ENCODE measurements at regions not wholly inside any gene's neighbourhood (a gene's known extent, or its start where the extent isn't known, plus 50 kb on each side); places are given as distances from the start of the nearest gene placed in this dataset.

- no peaks in the 10 kb centered on the region for H3K36me3 ChIP-seq (ENCODE audit: control insufficient read depth, insufficient read depth, low read length)
- no peak overlapping the region for H3K27ac ChIP-seq
- no peak overlapping the region for H3K9ac ChIP-seq
- no peaks in the 10 kb centered on the region for H3K27me3 ChIP-seq (ENCODE audit: control insufficient read depth, insufficient read depth, low read length)
- H3K9me3 ChIP-seq (ENCODE audit: control insufficient read depth, low read length): no peaks in the 10 kb centered on the region
- H2AFZ ChIP-seq: no peak overlapping the region
- no peak overlapping the region for H3K4me3 ChIP-seq (ENCODE audit: low read depth, low read length)
- H3K4me2 ChIP-seq (ENCODE audit: low read length): no peak overlapping the region
- no peak for TF ChIP-seq CTCF (IDR thresholded peaks at IDR 0.05)
- H3K4me1 ChIP-seq: no peaks in the 10 kb centered on the region
- no peaks in the 10 kb centered on the region for H3K79me2 ChIP-seq
These were observed 382.4 kb downstream of the TMEM167A start for GRCh38 chr5:82694711-82695285.

- no peak overlapping the region for H3K4me3 ChIP-seq (ENCODE audit: low read depth, low read length)
- no peaks in the 10 kb centered on the region for H3K79me2 ChIP-seq
- no peaks in the 10 kb centered on the region for H3K9me3 ChIP-seq (ENCODE audit: control insufficient read depth, low read length)
- TF ChIP-seq CTCF (IDR thresholded peaks at IDR 0.05): no peak
- H2AFZ ChIP-seq: no peak overlapping the region
- H3K36me3 ChIP-seq (ENCODE audit: control insufficient read depth, insufficient read depth, low read length): no peaks in the 10 kb centered on the region
- no peak overlapping the region for H3K9ac ChIP-seq
- H3K27me3 ChIP-seq (ENCODE audit: control insufficient read depth, insufficient read depth, low read length): no peaks in the 10 kb centered on the region
- H3K27ac ChIP-seq: no peak overlapping the region
- H3K4me2 ChIP-seq (ENCODE audit: low read length): no peak overlapping the region
- H3K4me1 ChIP-seq: no peaks in the 10 kb centered on the region
These were observed 384.4 kb downstream of the TMEM167A start for GRCh38 chr5:82692826-82693225.

- no peaks in the 10 kb centered on the region for H3K27me3 ChIP-seq (ENCODE audit: control insufficient read depth, insufficient read depth, low read length)
- no peaks in the 10 kb centered on the region for H3K36me3 ChIP-seq (ENCODE audit: control insufficient read depth, insufficient read depth, low read length)
- no peak overlapping the region for H3K9ac ChIP-seq
- no peak overlapping the region for H3K4me3 ChIP-seq (ENCODE audit: low read depth, low read length)
- H3K79me2 ChIP-seq: no peaks in the 10 kb centered on the region
- H3K9me3 ChIP-seq (ENCODE audit: control insufficient read depth, low read length): no peaks in the 10 kb centered on the region
- H3K27ac ChIP-seq: no peak overlapping the region
- no peak overlapping the region for H3K4me2 ChIP-seq (ENCODE audit: low read length)
- no peak overlapping the region for H2AFZ ChIP-seq
- TF ChIP-seq CTCF (IDR thresholded peaks at IDR 0.05): no peak
- no peaks in the 10 kb centered on the region for H3K4me1 ChIP-seq
These were observed 392.5 kb downstream of the TMEM167A start for GRCh38 chr5:82684659-82685058.

- H3K4me2 ChIP-seq (ENCODE audit: low read length): no peak overlapping the region
- no peaks in the 10 kb centered on the region for H3K27me3 ChIP-seq (ENCODE audit: control insufficient read depth, insufficient read depth, low read length)
- H3K4me1 ChIP-seq: no peaks in the 10 kb centered on the region
- H3K36me3 ChIP-seq (ENCODE audit: control insufficient read depth, insufficient read depth, low read length): no peaks in the 10 kb centered on the region
- H2AFZ ChIP-seq: no peak overlapping the region
- H3K4me3 ChIP-seq (ENCODE audit: low read depth, low read length): no peak overlapping the region
- no peaks in the 10 kb centered on the region for H3K79me2 ChIP-seq
- H3K9me3 ChIP-seq (ENCODE audit: control insufficient read depth, low read length): no peaks in the 10 kb centered on the region
- H3K27ac ChIP-seq: no peak overlapping the region
- TF ChIP-seq CTCF (IDR thresholded peaks at IDR 0.05): no peak
- no peak overlapping the region for H3K9ac ChIP-seq
These were observed 393.0 kb downstream of the TMEM167A start for GRCh38 chr5:82684165-82684564.

GRCh38 chr5:82679660-82680059 is 397.5 kb downstream of the TMEM167A start:
- Histone ChIP-seq H3K9ac (no peak overlapping the region), H3K79me2 (no peaks in the 10 kb centered on the region), H3K36me3 (ENCODE audit: control insufficient read depth, insufficient read depth, low read length) (no peaks in the 10 kb centered on the region), H3K27me3 (ENCODE audit: control insufficient read depth, insufficient read depth, low read length) (no peaks in the 10 kb centered on the region), H2AFZ (no peak overlapping the region), H3K4me2 (ENCODE audit: low read length) (no peak overlapping the region), H3K4me3 (ENCODE audit: low read depth, low read length) (no peak overlapping the region), H3K9me3 (ENCODE audit: control insufficient read depth, low read length) (no peaks in the 10 kb centered on the region), H3K4me1 (no peaks in the 10 kb centered on the region), H3K27ac (no peak overlapping the region)
- no peak for TF ChIP-seq CTCF (IDR thresholded peaks at IDR 0.05)

All from parathyroid adenoma (tissue), 2 donors.